Liver (tissue), 3 donors: ENCODE measurements at regions not wholly inside any gene's neighbourhood (a gene's known extent, or its start where the extent isn't known, plus 50 kb on each side); places are given as distances from the start of the nearest gene placed in this dataset.

Experiments used
- CTCF ChIP-seq: fragments of 150-350 bp; IDR thresholded peaks from 2 replicates; pipeline ENCODE4 v1.5.1; 2017; ENCODE audit warnings: improper control_type of control experiment, low read depth, low read length; ENCODE audit not compliant: missing input control
- HNF4A ChIP-seq, 2 donors: conservative IDR thresholded peaks; 2 replicates each; pipeline ENCODE4 v1.6.1; 2016; ENCODE audit warnings: antibody characterized with exemption in 2 of 2, mild to moderate bottlenecking in 2 of 2
- JUND ChIP-seq, 2 donors: IDR thresholded peaks; 2 replicates each; pipeline ENCODE4 v1.6.1; 2016; ENCODE audit warnings: antibody characterized with exemption in 2 of 2
- MAX ChIP-seq: IDR thresholded peaks from 2 replicates; pipeline ENCODE4 v1.6.1; 2016; ENCODE audit warnings: antibody characterized with exemption
- RAD21 ChIP-seq, 2 donors: IDR thresholded peaks; 2 replicates each; pipeline ENCODE4 v1.6.1; 2016; ENCODE audit warnings: antibody characterized with exemption in 2 of 2, mild to moderate bottlenecking in 2 of 2
- REST ChIP-seq: IDR thresholded peaks from 2 replicates; pipeline ENCODE4 v1.6.1; 2016; ENCODE audit warnings: antibody characterized with exemption, mild to moderate bottlenecking
- RXRA ChIP-seq, 2 donors: IDR thresholded peaks; 2 replicates each; pipeline ENCODE4 v1.6.1; 2017 to 2018; ENCODE audit warnings: antibody characterized with exemption in 2 of 2, mild to moderate bottlenecking in 1 of 2
- ZBTB33 ChIP-seq: IDR thresholded peaks from 2 replicates; pipeline ENCODE4 v1.6.1; 2016; ENCODE audit warnings: antibody characterized with exemption
- donor health status: healthy.
- donor health status: healthy.

GRCh38 chr15:96747291-96747690 lies 416.8 kb downstream of the NR2F2 start:
- TF ChIP-seq HNF4A (conservative IDR thresholded peaks at IDR 0.05) (no peak), MAX (no peak), CTCF (no peak), ZBTB33 (no peak), RAD21 (IDR thresholded peaks at IDR 0.05) (no peak), JUND (IDR thresholded peaks at IDR 0.05) (no peak), REST (no peak), RXRA (IDR thresholded peaks at IDR 0.05) (no peak)
